Adrenal gland (tissue), 5 donors: ENCODE measurements at regions not wholly inside any gene's neighbourhood (a gene's known extent, or its start where the extent isn't known, plus 50 kb on each side); places are given as distances from the start of the nearest gene placed in this dataset.

ENCODE experiments used
- CTCF ChIP-seq, 6 experiments: fragments of 450-650 bp in 4 of 6; fragments of 200-600 bp in 2 of 6; sonication (generic) in 1 of 6; IDR thresholded peaks; 1 replicate in 5 of 6; 2 replicates in 1 of 6; pipeline versions ENCODE4 v1.5.1 to v1.8.0; 2016 to 2021; ENCODE audit warnings: antibody characterized with exemption in 6 of 6, mild to moderate bottlenecking in 2 of 6, moderate library complexity in 1 of 6
- POLR2A ChIP-seq, 2 donors: fragments of 450-650 bp; IDR thresholded peaks; one replicate each; pipeline ENCODE4 v1.6.1; 2017; ENCODE audit warnings: antibody characterized with exemption in 2 of 2, mild to moderate bottlenecking in 2 of 2, moderate library complexity in 1 of 2
- donor health status: DM: no; HTN: no; CAD: no.

- TF ChIP-seq CTCF (IDR thresholded peaks at IDR 0.05) (no peak), POLR2A (IDR thresholded peaks at IDR 0.05) (no peak)
These were observed 1141.8 kb upstream of the AUTS2 start for GRCh38 chr7:68456469-68456868.
